Vagina (tissue), 2 donors: ENCODE measurements at regions not wholly inside any gene's neighbourhood (a gene's known extent, or its start where the extent isn't known, plus 50 kb on each side); places are given as distances from the start of the nearest gene placed in this dataset.

ENCODE experiments used
- DNase-seq, 2 donors: peaks; one replicate each; pipeline ENCODE4 v3.0.0-alpha.2; 2017; ENCODE audit errors: extremely low spot score in 2 of 2
- H3K27ac ChIP-seq: fragments of 200-600 bp; sonication (generic); one replicate; pipeline ENCODE4 v1.5.1; 2019
- H3K27me3 ChIP-seq: fragments of 200-600 bp; sonication (generic); one replicate; pipeline ENCODE4 v1.5.1; 2019
- H3K36me3 ChIP-seq, 2 donors: fragments of 200-600 bp; sonication (generic); one replicate each; pipeline ENCODE4 v1.5.1; 2017 to 2019
- H3K4me1 ChIP-seq: fragments of 200-600 bp; sonication (generic); one replicate; pipeline ENCODE4 v1.5.1; 2019
- H3K4me3 ChIP-seq, 2 donors: fragments of 200-600 bp; sonication (generic); 1 replicate in 1 of 2; 2 replicates in 1 of 2; pipeline ENCODE4 v1.5.1; 2016 to 2019
- H3K9me3 ChIP-seq: fragments of 200-600 bp; sonication (generic); one replicate; pipeline ENCODE4 v1.5.1; 2019
- CTCF ChIP-seq, 3 experiments: fragments of 450-650 bp in 2 of 3; fragments of 200-600 bp in 1 of 3; sonication (generic) in 1 of 3; IDR thresholded peaks; one replicate each; pipeline ENCODE4 v1.5.1; 2017 to 2019; ENCODE audit warnings: antibody characterized with exemption in 3 of 3, mild to moderate bottlenecking in 2 of 3, moderate library complexity in 2 of 3
- POLR2A ChIP-seq, 2 donors: fragments of 450-650 bp; IDR thresholded peaks; one replicate each; pipeline ENCODE4 v1.6.1; 2017; ENCODE audit warnings: antibody characterized with exemption in 2 of 2, mild to moderate bottlenecking in 2 of 2, moderate library complexity in 2 of 2
- POLR2AphosphoS5 ChIP-seq, 2 donors: sonication (generic); formaldehyde crosslinking; IDR thresholded peaks; one replicate each; pipeline ENCODE4 v1.9.0; 2017; ENCODE audit warnings: antibody characterized with exemption in 2 of 2, mild to moderate bottlenecking in 2 of 2, low read depth in 1 of 2; ENCODE audit not compliant: insufficient read depth in 1 of 2
- intact Hi-C: fragments of 100-400 bp; cut with DNase I; formaldehyde crosslinking; loops from one replicate; pipeline ENCODE4 v1.15.1; 2023

GRCh38 chr7:134029-134428, 58.3 kb upstream of the FAM20C start:
- Histone ChIP-seq H3K9me3 (no peaks in the 10 kb centered on the region), H3K27ac (no peak overlapping the region), H3K4me3 (no peak overlapping the region), H3K36me3 (no peaks in the 10 kb centered on the region), H3K4me1 (no peaks in the 10 kb centered on the region), H3K27me3 (no peaks in the 10 kb centered on the region)
- intact Hi-C loops = no loop called here
- no peak for TF ChIP-seq POLR2A (IDR thresholded peaks at IDR 0.05)
- no peak for TF ChIP-seq CTCF (IDR thresholded peaks at IDR 0.05)
- TF ChIP-seq POLR2AphosphoS5 (IDR thresholded peaks at IDR 0.05; ENCODE audit: insufficient read depth in 1 of 2, low read depth in 1 of 2) = no peak
- no peak for DNase-seq

DNA sequence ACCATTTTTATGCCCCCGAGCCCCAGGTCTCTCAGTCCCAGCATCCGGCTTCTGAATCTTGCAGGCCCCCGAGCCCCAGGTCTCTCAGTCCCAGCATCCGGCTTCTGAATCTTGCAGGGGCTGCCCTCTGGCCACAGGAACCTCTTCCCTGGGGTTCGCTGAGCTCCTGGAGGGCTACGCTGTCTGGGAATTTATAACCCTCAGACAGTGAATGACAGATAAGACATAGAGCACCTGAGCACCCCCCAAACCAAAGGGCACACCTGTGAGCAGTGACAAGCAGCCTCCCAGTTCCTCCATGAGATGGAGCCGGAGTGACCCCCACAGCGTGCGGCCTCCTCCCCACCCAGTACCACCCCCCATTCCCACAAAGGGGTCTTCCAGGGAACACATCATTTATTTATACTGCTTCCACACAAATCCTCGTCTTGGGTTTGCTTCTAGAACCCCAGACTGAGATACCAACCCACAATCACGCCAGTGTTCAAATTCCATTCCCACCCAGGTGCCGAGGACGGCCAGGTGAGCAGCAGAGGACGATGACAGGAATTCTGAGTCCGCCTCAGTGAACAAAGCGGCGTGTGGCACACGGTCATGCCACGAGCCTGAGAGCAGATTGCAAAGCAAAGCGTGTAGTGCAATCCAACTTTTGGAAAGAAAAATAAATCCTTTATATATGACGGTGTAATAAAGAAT, 57.7 kb upstream of the FAM20C start:
- TF ChIP-seq POLR2A (IDR thresholded peaks at IDR 0.05) = no peak
- no peak for TF ChIP-seq CTCF (IDR thresholded peaks at IDR 0.05)
- TF ChIP-seq POLR2AphosphoS5 (IDR thresholded peaks at IDR 0.05; ENCODE audit: insufficient read depth in 1 of 2, low read depth in 1 of 2) = no peak

GRCh38 chr7:135257-135653, 57.1 kb upstream of the FAM20C start:
- TF ChIP-seq CTCF (IDR thresholded peaks at IDR 0.05) (no peak), POLR2A (IDR thresholded peaks at IDR 0.05) (no peak), POLR2AphosphoS5 (IDR thresholded peaks at IDR 0.05; ENCODE audit: insufficient read depth in 1 of 2, low read depth in 1 of 2) (no peak)
- no peak overlapping the region for H3K27ac ChIP-seq
- no peak overlapping the region for H3K4me3 ChIP-seq
- no peaks in the 10 kb centered on the region for H3K36me3 ChIP-seq
- no peaks in the 10 kb centered on the region for H3K27me3 ChIP-seq
- H3K9me3 ChIP-seq = no peaks in the 10 kb centered on the region
- no peak for DNase-seq
- H3K4me1 ChIP-seq = no peaks in the 10 kb centered on the region
- intact Hi-C loops = no loop called here

More for the DNA sequence above, 57.7 kb upstream of the FAM20C start:
- no peak for DNase-seq
- intact Hi-C loops = no loop called here
- H3K36me3 ChIP-seq = no peaks in the 10 kb centered on the region
- H3K4me3 ChIP-seq = no peak overlapping the region
- no peaks in the 10 kb centered on the region for H3K9me3 ChIP-seq
- no peaks in the 10 kb centered on the region for H3K4me1 ChIP-seq
- no peaks in the 10 kb centered on the region for H3K27me3 ChIP-seq
- no peak overlapping the region for H3K27ac ChIP-seq

DNA sequence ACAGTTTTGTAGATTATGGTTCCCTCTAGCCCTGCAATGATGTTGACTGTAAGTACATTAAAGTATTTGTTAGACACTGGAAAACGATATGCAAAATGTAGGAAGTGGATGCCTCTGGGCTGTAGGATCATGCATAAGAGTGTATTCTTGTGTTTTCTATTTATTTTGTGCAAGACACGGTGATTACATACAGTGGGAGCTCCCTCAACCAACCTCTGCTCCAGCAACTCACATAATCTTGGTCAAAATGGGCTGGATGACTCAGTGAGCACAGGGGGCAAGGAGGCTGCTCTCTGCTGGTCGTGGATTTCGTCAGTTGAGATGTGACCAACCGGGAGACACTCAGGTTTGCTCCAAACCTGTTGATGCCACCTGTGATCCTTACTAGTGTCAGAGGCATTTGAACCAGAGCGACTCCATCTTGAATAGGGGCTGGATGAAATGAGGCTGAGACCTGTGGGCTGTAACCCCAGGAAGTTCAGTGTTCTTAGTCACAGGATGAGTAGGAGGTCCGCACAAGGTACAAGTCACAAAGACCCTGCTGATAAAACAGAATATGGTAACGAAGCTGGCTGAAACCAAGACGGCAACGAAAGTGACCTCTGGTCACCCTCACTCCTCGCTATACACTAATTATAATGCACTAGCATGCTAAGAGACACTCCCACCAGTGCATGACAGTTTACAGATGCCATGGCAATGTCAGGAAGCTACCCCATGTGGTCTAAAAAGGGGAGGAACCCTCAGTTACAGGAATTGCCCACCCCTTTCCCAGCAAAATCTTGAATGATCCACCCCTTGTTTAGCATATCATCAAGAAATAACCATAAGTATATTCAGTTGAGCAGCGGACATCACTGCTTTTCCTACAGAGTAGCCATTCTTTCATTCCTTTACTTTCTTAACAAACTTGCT, 56.4 kb upstream of the FAM20C start:
- DNase-seq = no peak
- intact Hi-C loops = no loop called here

More for the DNA sequence above, 56.4 kb upstream of the FAM20C start:
- H3K27ac ChIP-seq = no peak overlapping the region
- no peaks in the 10 kb centered on the region for H3K36me3 ChIP-seq
- no peaks in the 10 kb centered on the region for H3K27me3 ChIP-seq
- H3K4me1 ChIP-seq = no peaks in the 10 kb centered on the region
- no peak for TF ChIP-seq POLR2AphosphoS5 (IDR thresholded peaks at IDR 0.05; ENCODE audit: insufficient read depth in 1 of 2, low read depth in 1 of 2)
- TF ChIP-seq CTCF (IDR thresholded peaks at IDR 0.05) = no peak
- TF ChIP-seq POLR2A (IDR thresholded peaks at IDR 0.05) = no peak
- no peaks in the 10 kb centered on the region for H3K9me3 ChIP-seq
- no peak overlapping the region for H3K4me3 ChIP-seq
